Calu3 (cell line): ENCODE measurements at regions not wholly inside any gene's neighbourhood (a gene's known extent, or its start where the extent isn't known, plus 50 kb on each side); places are given as distances from the start of the nearest gene placed in this dataset.

Experiments
- BruUV-seq: library from RNA; stranded (reverse); fragments of 400-500 nt; replicated peaks from 2 replicates; lab custom pipeline; 2021; lab: Mats Ljungman, UMichigan
- CTCF ChIA-PET: fragments of 300-600 bp; sonication (Branson Sonifier 250); formaldehyde crosslinking; loops from one replicate; lab custom pipeline; 2022; ENCODE audit warnings: antibody characterized with exemption; lab: Charles Lee
- DNase-seq: peaks from one replicate; pipeline ENCODE4 v3.0.0; 2022
- H3K27ac Mint-ChIP-seq: one replicate; pipeline ENCODE4 v1.8.0; 2022; ENCODE audit warnings: mixed read lengths; ENCODE audit not compliant: unreplicated experiment
- H3K27me3 Mint-ChIP-seq: one replicate; pipeline ENCODE4 v1.8.0; 2022; ENCODE audit warnings: mixed read lengths; ENCODE audit not compliant: unreplicated experiment
- H3K36me3 Mint-ChIP-seq: one replicate; pipeline ENCODE4 v1.8.0; 2022; ENCODE audit warnings: mild to moderate bottlenecking, moderate library complexity, mixed read lengths; ENCODE audit not compliant: insufficient read depth, unreplicated experiment
- H3K4me1 Mint-ChIP-seq: one replicate; pipeline ENCODE4 v1.8.0; 2022; ENCODE audit warnings: mild to moderate bottlenecking, low read depth, mixed read lengths; ENCODE audit not compliant: unreplicated experiment
- H3K4me3 Mint-ChIP-seq: one replicate; pipeline ENCODE4 v1.8.0; 2022; ENCODE audit warnings: mild to moderate bottlenecking, low read depth, moderate library complexity, mixed read lengths; ENCODE audit not compliant: unreplicated experiment
- H3K9me3 Mint-ChIP-seq: one replicate; pipeline ENCODE4 v1.8.0; 2022; ENCODE audit warnings: low read depth, mixed read lengths; ENCODE audit not compliant: unreplicated experiment
- intact Hi-C: fragments of 100-400 bp; cut with micrococcal nuclease; formaldehyde crosslinking; loops from one replicate; pipeline ENCODE4 v1.10.0; 2022; ENCODE audit not compliant: unreplicated experiment
- TF ChIP-seq, protein P1 (sequence below): fragments of 200-600 bp; IDR thresholded peaks from one replicate; pipeline ENCODE4 v1.8.0; 2022; ENCODE audit warnings: antibody characterized with exemption; ENCODE audit not compliant: unreplicated experiment

DNA sequence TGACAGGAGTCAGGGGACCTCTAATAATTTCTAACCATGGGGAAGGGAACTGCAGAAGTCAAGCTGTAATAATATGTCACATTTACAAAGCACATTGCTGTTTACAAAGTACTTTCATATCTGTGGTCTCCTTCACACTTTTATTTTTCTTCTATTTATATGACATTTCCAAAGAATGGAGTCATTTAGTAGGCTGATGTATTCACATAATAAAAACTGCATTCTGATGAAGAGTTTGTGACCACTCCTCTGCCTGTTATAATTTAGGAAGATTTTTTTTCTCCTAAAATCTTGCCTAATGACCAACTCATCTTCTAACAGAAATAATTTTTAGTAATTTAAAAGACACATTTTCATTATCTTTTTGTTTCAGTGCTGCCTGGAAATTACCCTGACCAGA lies 272.2 kb upstream of the VEPH1 start:
- H3K27me3 Mint-ChIP-seq, result no peaks in the 10 kb centered on the region
- no peak for DNase-seq
- intact Hi-C loops, result no loop called here
- peaks cover 7% of the 10 kb centered on the region for H3K9me3 Mint-ChIP-seq
- BruUV-seq, result no TSS peak
- CTCF ChIA-PET, result interaction anchor here (0.9 kb wide), 1 partner anchor 38 kb away, joined by 3 read pairs; no protein-coding TSS in a partner anchor
- no peak overlapping the region for H3K27ac Mint-ChIP-seq
- TF ChIP-seq, protein P1, sequence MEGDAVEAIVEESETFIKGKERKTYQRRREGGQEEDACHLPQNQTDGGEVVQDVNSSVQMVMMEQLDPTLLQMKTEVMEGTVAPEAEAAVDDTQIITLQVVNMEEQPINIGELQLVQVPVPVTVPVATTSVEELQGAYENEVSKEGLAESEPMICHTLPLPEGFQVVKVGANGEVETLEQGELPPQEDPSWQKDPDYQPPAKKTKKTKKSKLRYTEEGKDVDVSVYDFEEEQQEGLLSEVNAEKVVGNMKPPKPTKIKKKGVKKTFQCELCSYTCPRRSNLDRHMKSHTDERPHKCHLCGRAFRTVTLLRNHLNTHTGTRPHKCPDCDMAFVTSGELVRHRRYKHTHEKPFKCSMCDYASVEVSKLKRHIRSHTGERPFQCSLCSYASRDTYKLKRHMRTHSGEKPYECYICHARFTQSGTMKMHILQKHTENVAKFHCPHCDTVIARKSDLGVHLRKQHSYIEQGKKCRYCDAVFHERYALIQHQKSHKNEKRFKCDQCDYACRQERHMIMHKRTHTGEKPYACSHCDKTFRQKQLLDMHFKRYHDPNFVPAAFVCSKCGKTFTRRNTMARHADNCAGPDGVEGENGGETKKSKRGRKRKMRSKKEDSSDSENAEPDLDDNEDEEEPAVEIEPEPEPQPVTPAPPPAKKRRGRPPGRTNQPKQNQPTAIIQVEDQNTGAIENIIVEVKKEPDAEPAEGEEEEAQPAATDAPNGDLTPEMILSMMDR, result no peak
- H3K4me1 Mint-ChIP-seq, result no peaks in the 10 kb centered on the region
- H3K36me3 Mint-ChIP-seq, result no peaks in the 10 kb centered on the region
- no peak overlapping the region for H3K4me3 Mint-ChIP-seq

DNA sequence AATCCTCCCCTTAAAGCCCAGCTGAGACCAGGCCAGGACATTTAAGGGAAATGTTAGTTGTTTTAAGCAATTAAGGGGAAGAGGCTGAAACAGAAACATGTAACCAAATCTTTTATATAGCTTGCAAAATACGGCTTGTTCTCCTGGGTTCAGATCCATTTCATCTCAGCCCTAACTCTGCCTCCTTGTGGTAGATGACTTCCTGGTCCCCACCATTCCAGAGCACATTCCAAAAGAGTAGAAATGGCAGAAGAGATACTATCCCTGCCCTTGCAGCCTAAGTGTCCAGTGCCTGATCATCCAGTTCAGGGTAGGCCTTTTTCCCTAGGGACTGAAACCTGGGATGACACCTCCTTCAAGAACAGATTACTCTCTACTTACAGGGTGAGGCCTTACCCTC lies 266.2 kb upstream of the VEPH1 start:
- no peaks in the 10 kb centered on the region for H3K27me3 Mint-ChIP-seq
- H3K27ac Mint-ChIP-seq, result no peak overlapping the region
- H3K4me3 Mint-ChIP-seq, result no peak overlapping the region
- no TSS peak for BruUV-seq
- H3K36me3 Mint-ChIP-seq, result no peaks in the 10 kb centered on the region
- no peak for DNase-seq
- CTCF ChIA-PET, result no interaction called here
- TF ChIP-seq, protein P1, result no peak
- peaks cover 2% of the 10 kb centered on the region for H3K9me3 Mint-ChIP-seq
- intact Hi-C loops, result loop anchor here (10.0 kb wide), 1 partner anchor 665 kb away; no protein-coding TSS in a partner anchor
- H3K4me1 Mint-ChIP-seq, result no peaks in the 10 kb centered on the region

DNA sequence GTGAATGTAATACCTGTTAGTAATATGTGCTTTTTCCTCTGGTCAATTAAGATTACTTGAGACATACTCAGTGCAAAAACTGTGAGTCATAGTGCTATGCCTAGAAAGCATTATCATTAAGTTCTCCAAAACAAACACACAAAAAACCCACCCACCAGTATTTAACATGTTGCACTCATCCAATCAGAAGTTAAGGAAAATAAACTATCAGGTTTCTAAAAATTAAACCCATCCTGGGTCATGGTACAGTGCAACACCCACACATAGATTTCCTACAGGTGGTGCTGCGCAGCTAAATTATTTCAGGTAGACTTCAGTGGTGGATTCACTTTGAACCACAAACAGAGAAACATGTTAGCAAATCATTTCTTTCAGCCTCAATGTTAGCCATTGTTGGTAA lies 264.4 kb upstream of the VEPH1 start:
- TF ChIP-seq, protein P1, result no peak
- Mint-ChIP-seq H3K27ac (no peak overlapping the region), H3K4me1 (no peaks in the 10 kb centered on the region), H3K9me3 (peaks cover 5% of the 10 kb centered on the region), H3K27me3 (no peaks in the 10 kb centered on the region), H3K4me3 (no peak overlapping the region), H3K36me3 (no peaks in the 10 kb centered on the region)
- intact Hi-C loops, result loop anchor here (10.0 kb wide), 1 partner anchor 667 kb away; no protein-coding TSS in a partner anchor
- no peak for DNase-seq
- BruUV-seq, result no TSS peak
- CTCF ChIA-PET, result no interaction called here

DNA sequence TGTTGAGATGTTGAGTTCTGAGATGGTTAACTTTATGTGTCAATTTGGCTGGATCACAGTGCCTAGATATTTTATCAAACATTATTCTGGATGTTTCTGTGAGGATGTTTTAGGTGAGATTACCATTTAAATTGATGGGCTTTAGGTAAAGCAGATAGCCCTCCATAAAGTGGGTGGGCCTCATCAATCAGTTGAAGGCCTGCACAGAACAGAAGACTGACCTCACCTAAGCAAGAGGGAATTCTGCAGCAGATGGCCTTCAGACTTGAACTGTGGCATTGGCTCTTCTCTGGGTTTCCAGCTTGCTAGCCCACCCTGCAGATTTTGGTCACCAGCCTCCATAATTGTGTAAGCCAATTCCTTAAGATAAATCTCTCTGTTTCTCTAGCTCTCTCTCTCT lies 260.4 kb upstream of the VEPH1 start:
- Mint-ChIP-seq H3K4me3 (no peak overlapping the region), H3K27me3 (peaks cover 8% of the 10 kb centered on the region), H3K4me1 (no peaks in the 10 kb centered on the region), H3K27ac (no peak overlapping the region), H3K9me3 (peaks cover 5% of the 10 kb centered on the region), H3K36me3 (no peaks in the 10 kb centered on the region)
- CTCF ChIA-PET, result no interaction called here
- TF ChIP-seq, protein P1, result no peak
- BruUV-seq, result no TSS peak
- intact Hi-C loops, result loop anchor here (10.0 kb wide), 1 partner anchor 671 kb away; no protein-coding TSS in a partner anchor
- DNase-seq, result no peak
